Activated CD4-positive, CD25-positive, alpha-beta regulatory T cell treated with anti-CD3 and anti-CD28 coated beads, Interleukin-2, amount 50 U/mL, for 72 hours (primary cell): ENCODE measurements at regions not wholly inside any gene's neighbourhood (a gene's known extent, or its start where the extent isn't known, plus 50 kb on each side); places are given as distances from the start of the nearest gene placed in this dataset.

Experiments used
- DNase-seq: peaks from one replicate; pipeline ENCODE4 v3.0.0; 2021

GRCh38 chr11:129290966-129291365, 84.7 kb upstream of the BARX2 start:
- no peak for DNase-seq

GRCh38 chr11:129289350-129290040, 86.2 kb upstream of the BARX2 start:
- DNase-seq: no peak

- DNase-seq: no peak
These were observed 87.7 kb upstream of the BARX2 start for GRCh38 chr11:129287920-129288319.

- DNase-seq: no peak
These were observed 88.8 kb upstream of the BARX2 start for GRCh38 chr11:129286813-129287212.

GRCh38 chr11:129285402-129285786, 90.3 kb upstream of the BARX2 start:
- DNase-seq: no peak

GRCh38 chr11:129283141-129283540, 91.0 kb upstream of the ARHGAP32 start:
- DNase-seq: no peak

GRCh38 chr11:129282634-129283033, 90.5 kb upstream of the ARHGAP32 start:
- DNase-seq: no peak

GRCh38 chr11:129281471-129282415, 89.6 kb upstream of the ARHGAP32 start:
- no peak for DNase-seq

- peak; percentile 32 for DNase-seq
These were observed 88.1 kb upstream of the ARHGAP32 start for GRCh38 chr11:129280027-129280811.

GRCh38 chr11:129279326-129280026, 87.4 kb upstream of the ARHGAP32 start:
- peak; percentile 64 for DNase-seq

GRCh38 chr11:129278586-129279319, 86.6 kb upstream of the ARHGAP32 start:
- DNase-seq: no peak

GRCh38 chr11:129277198-129277843, 85.2 kb upstream of the ARHGAP32 start:
- no peak for DNase-seq

- no peak for DNase-seq
These were observed 83.7 kb upstream of the ARHGAP32 start for GRCh38 chr11:129275828-129276227.

- no peak for DNase-seq
These were observed 82.0 kb upstream of the ARHGAP32 start for GRCh38 chr11:129273944-129274711.

- DNase-seq: no peak
These were observed 81.2 kb upstream of the ARHGAP32 start for GRCh38 chr11:129273322-129273721.

GRCh38 chr11:129271030-129271429, 78.9 kb upstream of the ARHGAP32 start:
- no peak for DNase-seq

GRCh38 chr11:129270446-129270845, 78.3 kb upstream of the ARHGAP32 start:
- no peak for DNase-seq

- no peak for DNase-seq
These were observed 76.2 kb upstream of the ARHGAP32 start for GRCh38 chr11:129268371-129268770.

- no peak for DNase-seq
These were observed 75.6 kb upstream of the ARHGAP32 start for GRCh38 chr11:129267716-129268115.

GRCh38 chr11:129266536-129266935, 74.4 kb upstream of the ARHGAP32 start:
- DNase-seq: no peak
